ENCODE measurements at regions not wholly inside any gene's neighbourhood (a gene's known extent, or its start where the extent isn't known, plus 50 kb on each side); places are given as distances from the start of the nearest gene placed in this dataset.
"Not testable (repeated sequence)": the region's sequence is repeated elsewhere in the genome, so short reads cannot be mapped to it uniquely, and the experiment has no call there.

- 59% methylated on average over 1 of the region's 1 CpG for WGBS
- Histone ChIP-seq H3K4me3 (no peak overlapping the region), H3K27me3 (replicated peaks; ENCODE audit: insufficient read depth) (no peaks in the 10 kb centered on the region), H3K4me1 (replicated peaks) (no peaks in the 10 kb centered on the region), H3K9me3 (no peaks in the 10 kb centered on the region), H3K27ac (no peak overlapping the region), H3K36me3 (no peaks in the 10 kb centered on the region)
- no peak for DNase-seq (ENCODE audit: low spot score)
- intact Hi-C loops (cut with DNase I) = no loop called here
- no peak for TF ChIP-seq POLR2AphosphoS5 (IDR thresholded peaks at IDR 0.05)
- TF ChIP-seq POLR2A (IDR thresholded peaks at IDR 0.05) = no peak
- TF ChIP-seq CTCF (IDR thresholded peaks at IDR 0.05) = no peak
Observed at GRCh38 chr6:51203504-51203903, 384.8 kb downstream of the TFAP2B start.

GRCh38 chr6:51206686-51207085 lies 388.0 kb downstream of the TFAP2B start:
- H3K9me3 ChIP-seq; H3K27ac ChIP-seq; intact Hi-C loops (cut with DNase I); DNase-seq (ENCODE audit: low spot score); H3K4me3 ChIP-seq; H3K36me3 ChIP-seq; H3K27me3 ChIP-seq (replicated peaks; ENCODE audit: insufficient read depth); H3K4me1 ChIP-seq (replicated peaks): not testable (repeated sequence)
- 86% methylated on average over 5 of the region's 5 CpGs for WGBS

GRCh38 chr6:51209651-51210050 lies 391.0 kb downstream of the TFAP2B start:
- 65% methylated on average over 1 of the region's 1 CpG for WGBS
- H3K4me1 ChIP-seq (replicated peaks) = no peaks in the 10 kb centered on the region

GRCh38 chr6:51213811-51214210 lies 395.1 kb downstream of the TFAP2B start:
- WGBS = 20% methylated on average over 16 of the region's 16 CpGs
- DNase-seq (ENCODE audit: low spot score) = no peak
- Histone ChIP-seq H3K4me1 (replicated peaks) (no peaks in the 10 kb centered on the region), H3K36me3 (no peaks in the 10 kb centered on the region), H3K9me3 (no peaks in the 10 kb centered on the region), H3K4me3 (no peak overlapping the region), H3K27me3 (replicated peaks; ENCODE audit: insufficient read depth) (no peaks in the 10 kb centered on the region), H3K27ac (no peak overlapping the region)
- no peak for TF ChIP-seq POLR2AphosphoS5 (IDR thresholded peaks at IDR 0.05)
- no peak for TF ChIP-seq CTCF (IDR thresholded peaks at IDR 0.05)
- no peak for TF ChIP-seq POLR2A (IDR thresholded peaks at IDR 0.05)
- intact Hi-C loops (cut with DNase I) = no loop called here

More at GRCh38 chr6:51209651-51210050, 391.0 kb downstream of the TFAP2B start:
- no peak for DNase-seq (ENCODE audit: low spot score)
- Histone ChIP-seq H3K36me3 (no peaks in the 10 kb centered on the region), H3K27me3 (replicated peaks; ENCODE audit: insufficient read depth) (no peaks in the 10 kb centered on the region), H3K4me3 (no peak overlapping the region), H3K9me3 (no peaks in the 10 kb centered on the region), H3K27ac (no peak overlapping the region)
- no peak for TF ChIP-seq POLR2A (IDR thresholded peaks at IDR 0.05)
- no peak for TF ChIP-seq POLR2AphosphoS5 (IDR thresholded peaks at IDR 0.05)
- no peak for TF ChIP-seq CTCF (IDR thresholded peaks at IDR 0.05)
- intact Hi-C loops (cut with DNase I) = no loop called here

GRCh38 chr6:51214442-51214841 lies 395.8 kb downstream of the TFAP2B start:
- DNase-seq (ENCODE audit: low spot score) = no peak
- intact Hi-C loops (cut with DNase I) = no loop called here
- Histone ChIP-seq H3K4me1 (replicated peaks) (no peaks in the 10 kb centered on the region), H3K4me3 (no peak overlapping the region), H3K9me3 (no peaks in the 10 kb centered on the region), H3K36me3 (no peaks in the 10 kb centered on the region), H3K27ac (no peak overlapping the region), H3K27me3 (replicated peaks; ENCODE audit: insufficient read depth) (no peaks in the 10 kb centered on the region)
- whole genome bisulfite sequencing = 43% methylated on average over 4 of the region's 4 CpGs
- no peak for TF ChIP-seq CTCF (IDR thresholded peaks at IDR 0.05)
- TF ChIP-seq POLR2AphosphoS5 (IDR thresholded peaks at IDR 0.05) = no peak
- TF ChIP-seq POLR2A (IDR thresholded peaks at IDR 0.05) = no peak

All from prostate gland (tissue), 2 donors.